Right cardiac atrium (tissue), 5 donors: ENCODE measurements at regions not wholly inside any gene's neighbourhood (a gene's known extent, or its start where the extent isn't known, plus 50 kb on each side); places are given as distances from the start of the nearest gene placed in this dataset.
A peak's percentile ranks its signal among the peaks of the same experiment; 100 is the strongest.
"Not testable (repeated sequence)": the region's sequence is repeated elsewhere in the genome, so short reads cannot be mapped to it uniquely, and the experiment has no call there.

Experiments
- ATAC-seq, 2 donors: fragments of 200-7000 bp; cut with Tn5 transposase; one replicate each; pipeline versions ENCODE4 v1.8.0 to v1.9.1; 2020; ENCODE audit warnings: moderate library complexity in 2 of 2, mild to moderate bottlenecking in 1 of 2
- DNase-seq, 3 donors: peaks; one replicate each; pipeline ENCODE4 v3.0.0-alpha.2; 2020
- H3K27ac ChIP-seq: one replicate; pipeline ENCODE4 v1.5.1; 2013; ENCODE audit warnings: mild to moderate bottlenecking, low read length, control low read depth, moderate library complexity
- H3K27me3 ChIP-seq: one replicate; pipeline ENCODE4 v1.6.1; 2013; ENCODE audit not compliant: control insufficient read depth, insufficient read depth
- H3K4me1 ChIP-seq: one replicate; pipeline ENCODE4 v1.6.1; 2013; ENCODE audit warnings: low read length; ENCODE audit not compliant: control insufficient read depth, insufficient read depth
- H3K4me3 ChIP-seq: one replicate; pipeline ENCODE4 v1.5.1; 2013; ENCODE audit warnings: low read length, control low read depth
- H3K9me3 ChIP-seq: one replicate; pipeline ENCODE4 v1.6.1; 2013; ENCODE audit warnings: low read length; ENCODE audit not compliant: control insufficient read depth
- WGBS: extraction: QIAGEN DNeasy Blood & Tissue Kit; methylation state at CpG from one replicate; pipeline ENCODE4 v1.1.7; 2013; 5-methylcytosine and 5-hydroxymethylcytosine counted together
- intact Hi-C, 4 donors: fragments of 100-400 bp; cut with DNase I; formaldehyde crosslinking; loops; one replicate each; pipeline versions ENCODE4 v1.11.0 to v1.14.0; 2022 to 2023
- donor health status: healthy with polysubstance abuse.
- donor health status: DM: no; HTN: yes; CAD: no.
- donor health status: DM: no; HTN: no; CAD: no.
- donor health status: DM: no; HTN: yes; CAD: no; lungs with severe emphysema.
- donor health status: DM: yes; HTN: yes; CAD: no.

GRCh38 chr7:17093461-17093860 is 205.0 kb upstream of the AHR start:
- Histone ChIP-seq H3K4me3 (no peak overlapping the region), H3K27me3 (no peaks in the 10 kb centered on the region), H3K9me3 (no peaks in the 10 kb centered on the region), H3K4me1 (no peaks in the 10 kb centered on the region), H3K27ac (no peak overlapping the region)
- intact Hi-C loops, result no loop called here
- 83% methylated on average over 3 of the region's 3 CpGs for WGBS
- ATAC-seq (no peak), DNase-seq (no peak)

GRCh38 chr7:17094963-17095574 is 203.4 kb upstream of the AHR start:
- H3K9me3 ChIP-seq, result no peaks in the 10 kb centered on the region
- H3K4me3 ChIP-seq, result no peak overlapping the region
- intact Hi-C loops, result no loop called here
- no peak overlapping the region for H3K27ac ChIP-seq
- no peaks in the 10 kb centered on the region for H3K4me1 ChIP-seq
- no peaks in the 10 kb centered on the region for H3K27me3 ChIP-seq
- WGBS, result 76% methylated on average over 5 of the region's 5 CpGs
- DNase-seq (peak in 2 of 3 donors; percentile 20 to 30), ATAC-seq (no peak)

GRCh38 chr7:17095931-17096330 is 202.5 kb upstream of the AHR start:
- no peak for ATAC-seq
- 76% methylated on average over 2 of the region's 2 CpGs for WGBS
- intact Hi-C loops, result no loop called here
- Histone ChIP-seq H3K27me3 (no peaks in the 10 kb centered on the region), H3K9me3 (no peaks in the 10 kb centered on the region), H3K27ac (no peak overlapping the region), H3K4me1 (no peaks in the 10 kb centered on the region), H3K4me3 (no peak overlapping the region)
- DNase-seq, result peak in 1 of 3 donors; percentile 39

- H3K4me3 ChIP-seq, result no peak overlapping the region
- H3K4me1 ChIP-seq, result no peaks in the 10 kb centered on the region
- no peak overlapping the region for H3K27ac ChIP-seq
- ATAC-seq (no peak), DNase-seq (no peak)
- WGBS, result 49% methylated on average over 7 of the region's 7 CpGs
- intact Hi-C loops, result no loop called here
- no peaks in the 10 kb centered on the region for H3K9me3 ChIP-seq
- no peaks in the 10 kb centered on the region for H3K27me3 ChIP-seq
Observed at GRCh38 chr7:17097668-17098297, 200.7 kb upstream of the AHR start.

- WGBS, result 74% methylated on average over 1 of the region's 1 CpG
- no peak overlapping the region for H3K27ac ChIP-seq
- H3K9me3 ChIP-seq, result no peaks in the 10 kb centered on the region
- no peak overlapping the region for H3K4me3 ChIP-seq
- ATAC-seq (no peak), DNase-seq (no peak)
- H3K4me1 ChIP-seq, result no peaks in the 10 kb centered on the region
- no peaks in the 10 kb centered on the region for H3K27me3 ChIP-seq
- intact Hi-C loops, result no loop called here
Observed at GRCh38 chr7:17098515-17098914, 199.9 kb upstream of the AHR start.

- H3K9me3 ChIP-seq, result no peaks in the 10 kb centered on the region
- H3K4me1 ChIP-seq, result no peaks in the 10 kb centered on the region
- ATAC-seq (peak; percentile 32 to 62), DNase-seq (peak in 1 of 3 donors; percentile 42)
- 85% methylated on average over 12 of the region's 12 CpGs for WGBS
- intact Hi-C loops, result no loop called here
- no peak overlapping the region for H3K4me3 ChIP-seq
- no peak overlapping the region for H3K27ac ChIP-seq
- H3K27me3 ChIP-seq, result no peaks in the 10 kb centered on the region
Observed at GRCh38 chr7:17099083-17099973, 199.1 kb upstream of the AHR start.

- H3K4me1 ChIP-seq, H3K27ac ChIP-seq, DNase-seq, H3K9me3 ChIP-seq, ATAC-seq, intact Hi-C loops, H3K27me3 ChIP-seq, H3K4me3 ChIP-seq: not testable (repeated sequence)
- WGBS, result 98% methylated on average over 2 of the region's 2 CpGs
Observed at GRCh38 chr7:17099974-17100509, 198.4 kb upstream of the AHR start.

GRCh38 chr7:17101207-17101696 is 197.2 kb upstream of the AHR start:
- no peak for DNase-seq

GRCh38 chr7:17103170-17103569 is 195.3 kb upstream of the AHR start:
- intact Hi-C loops, result no loop called here
- no peak for DNase-seq
- WGBS, result 44% methylated on average over 4 of the region's 4 CpGs
- no peak for ATAC-seq
- Histone ChIP-seq H3K27me3 (no peaks in the 10 kb centered on the region), H3K27ac (no peak overlapping the region), H3K9me3 (no peaks in the 10 kb centered on the region), H3K4me1 (no peaks in the 10 kb centered on the region), H3K4me3 (no peak overlapping the region)

More at GRCh38 chr7:17101207-17101696, 197.2 kb upstream of the AHR start:
- intact Hi-C loops, result no loop called here
- 93% methylated on average over 6 of the region's 6 CpGs for WGBS
- no peaks in the 10 kb centered on the region for H3K4me1 ChIP-seq
- no peak overlapping the region for H3K4me3 ChIP-seq
- no peak for ATAC-seq
- no peak overlapping the region for H3K27ac ChIP-seq
- H3K9me3 ChIP-seq, result no peaks in the 10 kb centered on the region
- H3K27me3 ChIP-seq, result no peaks in the 10 kb centered on the region

GRCh38 chr7:17103984-17104383 is 194.5 kb upstream of the AHR start:
- no peak for DNase-seq
- Histone ChIP-seq H3K4me1 (no peaks in the 10 kb centered on the region), H3K27ac (no peak overlapping the region), H3K4me3 (no peak overlapping the region), H3K9me3 (no peaks in the 10 kb centered on the region), H3K27me3 (no peaks in the 10 kb centered on the region)
- ATAC-seq, result no peak
- intact Hi-C loops, result no loop called here
- 58% methylated on average over 5 of the region's 5 CpGs for WGBS

- no peak for ATAC-seq
- WGBS, result 80% methylated on average over 3 of the region's 3 CpGs
- intact Hi-C loops, result no loop called here
Observed at GRCh38 chr7:17104419-17104818, 194.0 kb upstream of the AHR start.

More at GRCh38 chr7:17104419-17104818, 194.0 kb upstream of the AHR start:
- Histone ChIP-seq H3K27me3 (no peaks in the 10 kb centered on the region), H3K4me3 (no peak overlapping the region), H3K27ac (no peak overlapping the region), H3K4me1 (no peaks in the 10 kb centered on the region), H3K9me3 (no peaks in the 10 kb centered on the region)
- DNase-seq, result no peak
